H1 (cell line): ENCODE measurements at regions not wholly inside any gene's neighbourhood (a gene's known extent, or its start where the extent isn't known, plus 50 kb on each side); places are given as distances from the start of the nearest gene placed in this dataset.
A peak's percentile ranks its signal among the peaks of the same experiment; 100 is the strongest.

ENCODE experiments used
- CTCF ChIA-PET: fragments of 300-600 bp; sonication (Branson Sonifier 250); formaldehyde crosslinking; loops from one replicate; lab custom pipeline; 2021; ENCODE audit not compliant: partially characterized antibody; lab: Charles Lee
- POLR2A ChIA-PET: fragments of 300-600 bp; sonication (Branson Sonifier 250); formaldehyde crosslinking; loops from one replicate; lab custom pipeline; 2021; ENCODE audit warnings: inconsistent platforms; ENCODE audit not compliant: partially characterized antibody; lab: Charles Lee
- DNase-seq, 2 experiments: peaks; one replicate each; pipeline versions ENCODE4 v3.0.0 to v3.0.0-alpha.2; 2010 to 2022; ENCODE audit warnings: low spot score in 2 of 2, low read depth in 1 of 2, mixed read lengths in 1 of 2
- FAIRE-seq: peaks from 2 replicates; lab custom pipeline; 2011; peaks lifted over from hg19 to GRCh38; lab: Jason Lieb, UNC
- H2AFZ ChIP-seq: 2 replicates; pipeline ENCODE4 v1.8.1; 2012; ENCODE audit warnings: low read length, inconsistent platforms
- H2AK5ac ChIP-seq: 2 replicates; pipeline ENCODE4 v1.6.1; 2013; ENCODE audit warnings: low read depth, low read length
- H2BK120ac ChIP-seq: replicated peaks from 2 replicates; pipeline ENCODE3; 2013; ENCODE audit warnings: low read depth, low read length, inconsistent platforms
- H2BK12ac ChIP-seq: 2 replicates; pipeline ENCODE4 v1.6.1; 2013; ENCODE audit warnings: low read depth, low read length
- H2BK15ac ChIP-seq: 2 replicates; pipeline ENCODE4 v1.6.1; 2013; ENCODE audit warnings: low read length
- H2BK20ac ChIP-seq: 2 replicates; pipeline ENCODE4 v1.6.1; 2013; ENCODE audit warnings: low read length
- H2BK5ac ChIP-seq: 2 replicates; pipeline ENCODE4 v1.6.1; 2013; ENCODE audit warnings: low read depth, low read length
- H3K14ac ChIP-seq: 2 replicates; pipeline ENCODE4 v1.6.1; 2013; ENCODE audit warnings: inconsistent platforms; ENCODE audit not compliant: insufficient read length
- H3K18ac ChIP-seq: 2 replicates; pipeline ENCODE4 v1.6.1; 2013; ENCODE audit warnings: low read length; ENCODE audit errors: extremely low read depth
- H3K23ac ChIP-seq: 2 replicates; pipeline ENCODE4 v1.6.1; 2013; ENCODE audit warnings: inconsistent platforms; ENCODE audit not compliant: insufficient read length
- H3K23me2 ChIP-seq: 2 replicates; pipeline ENCODE4 v1.6.1; 2013; ENCODE audit warnings: low read depth, low read length
- H3K27ac ChIP-seq: 2 replicates; pipeline ENCODE4 v1.6.1; 2011; ENCODE audit warnings: low read depth, low read length, inconsistent platforms
- H3K27me3 ChIP-seq, 4 experiments: replicated peaks in 1 of 4; 1 replicate in 1 of 4; 2 replicates in 3 of 4; pipeline versions ENCODE4 v1.6.1 to v1.8.1; 2011 to 2013; ENCODE audit warnings: low read length in 3 of 4, mild to moderate bottlenecking in 3 of 4, inconsistent platforms in 2 of 4, mixed read lengths in 2 of 4, moderate library complexity in 1 of 4; ENCODE audit not compliant: control insufficient read depth in 3 of 4, insufficient read depth in 3 of 4; ENCODE audit errors: extremely low read depth in 1 of 4
- H3K36me3 ChIP-seq, 4 experiments: 2 replicates each; pipeline versions ENCODE4 v1.6.1 to v1.8.1; 2011 to 2013; ENCODE audit warnings: mild to moderate bottlenecking in 4 of 4, low read length in 3 of 4, moderate library complexity in 2 of 4, control low read depth in 1 of 4, inconsistent platforms in 1 of 4; ENCODE audit not compliant: insufficient read depth in 4 of 4, control insufficient read depth in 2 of 4
- H3K4ac ChIP-seq: replicated peaks from 2 replicates; pipeline ENCODE3; 2013; ENCODE audit warnings: low read length, low read depth, mixed read lengths, inconsistent platforms; ENCODE audit not compliant: insufficient read length
- H3K4me1 ChIP-seq, 4 experiments: replicated peaks in 1 of 4; 1 replicate in 1 of 4; 2 replicates in 3 of 4; pipeline versions ENCODE4 v1.6.1 to v1.8.1; 2011 to 2013; ENCODE audit warnings: low read length in 3 of 4, inconsistent platforms in 2 of 4, mixed read lengths in 1 of 4; ENCODE audit not compliant: insufficient read depth in 4 of 4, control insufficient read depth in 3 of 4
- H3K4me2 ChIP-seq, 2 experiments: 2 replicates each; pipeline versions ENCODE4 v1.6.1 to v1.8.1; 2011 to 2013; ENCODE audit warnings: low read depth in 2 of 2, low read length in 2 of 2, control low read depth in 1 of 2, inconsistent platforms in 1 of 2, mild to moderate bottlenecking in 1 of 2; ENCODE audit not compliant: insufficient read depth in 1 of 2
- H3K4me3 ChIP-seq, 4 experiments: fragments of 200-600, 300-600 bp in 1 of 4; sonication (generic), shearing (Covaris generic), sonication (Bioruptor Twin) in 1 of 4; 2 replicates each; pipeline versions ENCODE4 v1.5.1 to v1.8.1; 2011 to 2016; ENCODE audit warnings: low read length in 4 of 4, low read depth in 3 of 4, control low read depth in 2 of 4, inconsistent platforms in 2 of 4, mild to moderate bottlenecking in 2 of 4, mixed read lengths in 1 of 4, moderate library complexity in 1 of 4; ENCODE audit not compliant: insufficient read depth in 2 of 4; ENCODE audit errors: extremely low read depth in 1 of 4
- H3K56ac ChIP-seq: replicated peaks from 2 replicates; pipeline ENCODE3; 2013; ENCODE audit warnings: low read depth, mild to moderate bottlenecking, mixed read lengths, low read length, inconsistent platforms; ENCODE audit not compliant: insufficient read length
- H3K79me1 ChIP-seq: 2 replicates; pipeline ENCODE4 v1.6.1; 2013; ENCODE audit warnings: low read depth, low read length, control low read depth
- H3K79me2 ChIP-seq, 2 experiments: 2 replicates each; pipeline versions ENCODE4 v1.6.1 to v1.8.1; 2012 to 2013; ENCODE audit warnings: low read length in 2 of 2, mild to moderate bottlenecking in 2 of 2, inconsistent platforms in 1 of 2; ENCODE audit not compliant: insufficient read depth in 2 of 2, control insufficient read depth in 1 of 2
- H3K9ac ChIP-seq, 4 experiments: replicated peaks in 1 of 4; 1 replicate in 1 of 4; 2 replicates in 3 of 4; pipeline versions ENCODE4 v1.6.1 to v1.8.1; 2011 to 2013; ENCODE audit warnings: low read depth in 3 of 4, low read length in 3 of 4, control low read depth in 2 of 4, mild to moderate bottlenecking in 2 of 4, moderate library complexity in 2 of 4, inconsistent platforms in 1 of 4; ENCODE audit errors: extremely low read depth in 1 of 4
- H3K9me3 ChIP-seq, 2 experiments: 2 replicates each; pipeline versions ENCODE4 v1.6.1 to v1.8.1; 2012 to 2013; ENCODE audit warnings: mild to moderate bottlenecking in 2 of 2, moderate library complexity in 2 of 2, control low read depth in 1 of 2, inconsistent platforms in 1 of 2, low read depth in 1 of 2, low read length in 1 of 2, mixed read lengths in 1 of 2; ENCODE audit not compliant: insufficient read depth in 2 of 2
- H4K20me1 ChIP-seq, 2 experiments: replicated peaks in 1 of 2; 2 replicates each; pipeline versions ENCODE3 to v1.8.1; 2011 to 2013; ENCODE audit warnings: inconsistent platforms in 2 of 2, low read length in 2 of 2, mild to moderate bottlenecking in 1 of 2; ENCODE audit not compliant: insufficient read depth in 2 of 2, control insufficient read depth in 1 of 2
- H4K5ac ChIP-seq: 2 replicates; pipeline ENCODE4 v1.6.1; 2013; ENCODE audit warnings: low read length, low read depth, mixed read lengths, inconsistent platforms; ENCODE audit not compliant: insufficient read length
- H4K8ac ChIP-seq: 2 replicates; pipeline ENCODE4 v1.8.0; 2013; ENCODE audit warnings: mild to moderate bottlenecking, moderate library complexity, low read length, inconsistent platforms; ENCODE audit not compliant: insufficient read depth; ENCODE audit errors: extremely low read depth
- H4K91ac ChIP-seq: replicated peaks from 2 replicates; pipeline ENCODE3; 2013; ENCODE audit warnings: low read length, mixed read lengths, inconsistent platforms; ENCODE audit not compliant: insufficient read length
- CBX5 ChIP-seq: fragments of 300-800, 300-1000 bp; sonication (generic); IDR thresholded peaks from 2 replicates; pipeline ENCODE4 v1.7.1; 2016; ENCODE audit warnings: antibody characterized with exemption, low read length, low read depth
- EP300 ChIP-seq, 2 experiments: IDR thresholded peaks; 1 replicate in 1 of 2; 2 replicates in 1 of 2; pipeline ENCODE4 v1.6.1; 2011 to 2012; ENCODE audit warnings: low read depth in 2 of 2, low read length in 2 of 2, mild to moderate bottlenecking in 2 of 2, borderline replicate concordance in 1 of 2, inconsistent platforms in 1 of 2, moderate library complexity in 1 of 2
- EZH2 ChIP-seq: fragments of 200-600 bp; sonication (generic); IDR thresholded peaks from 2 replicates; pipeline ENCODE4 v1.7.1; 2012; ENCODE audit warnings: low read depth, mild to moderate bottlenecking, moderate library complexity, low read length, inconsistent platforms; ENCODE audit not compliant: severe bottlenecking
- RNF2 ChIP-seq: fragments of 200-900, 300-1000 bp; sonication (generic); IDR thresholded peaks from 2 replicates; pipeline ENCODE4 v1.7.1; 2016; ENCODE audit warnings: borderline replicate concordance, low read depth, mild to moderate bottlenecking, antibody characterized with exemption, low read length; ENCODE audit not compliant: poor library complexity, severe bottlenecking; ENCODE audit errors: missing control alignments
- TCF12 ChIP-seq: IDR thresholded peaks from 2 replicates; pipeline ENCODE4 v1.6.1; 2011; ENCODE audit warnings: low read depth, mild to moderate bottlenecking, low read length
- WGBS, 2 experiments: shearing (Covaris generic) in 1 of 2; methylation state at CpG; one replicate each; pipeline versions ENCODE4 v1.1.6 to v1.1.7; 2013 to 2015; ENCODE audit warnings: low lambda C conversion rate in 2 of 2, mixed read lengths in 2 of 2, inconsistent platforms in 1 of 2, low coverage in 1 of 2, missing lambda C conversion rate in 1 of 2; ENCODE audit not compliant: insufficient replicate concordance in 2 of 2, insufficient coverage in 1 of 2, insufficient read length in 1 of 2; ENCODE audit errors: extremely low coverage in 1 of 2, missing lambda C conversion rate in 1 of 2; 5-methylcytosine and 5-hydroxymethylcytosine counted together

DNA sequence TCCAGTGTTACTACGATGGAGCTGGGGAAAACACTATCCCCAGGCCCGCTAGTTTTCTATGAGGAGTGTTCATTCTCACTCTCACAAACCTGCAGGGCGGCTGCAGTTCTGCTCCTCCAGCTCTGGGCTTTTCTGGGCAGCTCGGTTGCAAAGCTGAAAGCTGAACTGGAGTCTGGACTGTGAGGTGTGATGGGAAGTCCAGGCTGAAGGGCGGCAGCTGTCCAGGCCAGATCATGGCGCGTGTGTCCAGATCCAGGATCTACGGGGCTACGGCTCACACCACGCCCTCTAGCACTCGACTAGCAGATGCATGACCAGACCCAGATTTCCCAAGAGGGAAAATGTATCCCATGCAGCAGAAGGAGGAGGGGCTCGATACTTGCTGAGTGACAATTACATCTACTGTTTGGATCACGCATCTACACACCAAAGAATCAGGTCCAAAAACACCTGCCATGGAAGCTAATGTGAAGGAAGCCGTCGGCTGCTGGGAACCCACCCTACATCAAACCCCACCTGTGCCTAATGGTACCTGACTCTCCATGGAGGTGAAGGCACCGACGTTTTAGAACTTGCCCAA lies 555.0 kb downstream of the BRD1 start:
- Histone ChIP-seq H3K9ac (no peak overlapping the region), H3K4me1 (peaks cover 3 to 18% (median 10%) of the 10 kb centered on the region in 4 experiments; a peak in 6 of 7 replicates), H3K27ac (no peak overlapping the region), H2BK5ac (no peak overlapping the region; the same call in 1 of the 2 replicates), H4K8ac (no peak overlapping the region), H3K4ac (no peak overlapping the region), H3K23me2 (peaks cover 5% of the 10 kb centered on the region; the same call in 1 of the 2 replicates), H2BK15ac (peak overlapping the region; percentile 77; the same call in 1 of the 2 replicates), H3K14ac (no peak overlapping the region), H2AK5ac (0 out of 2 replicates have a peak overlapping the region, but pooled peaks have one; percentile 45), H4K91ac (no peak overlapping the region), H2AFZ (no peak overlapping the region), H3K27me3 (peaks cover 1 to 21% (median 16%) of the 10 kb centered on the region in 4 experiments; a peak in 6 of 7 replicates), H2BK12ac (peak overlapping the region; percentile 52; the same call in 1 of the 2 replicates), H3K23ac (no peak overlapping the region), H2BK20ac (no peak overlapping the region; the same call in 1 of the 2 replicates), H3K18ac (no peak overlapping the region), H3K79me1 (no peaks in the 10 kb centered on the region), H3K56ac (no peak overlapping the region), H3K36me3 (no peaks in the 10 kb centered on the region), H4K5ac (no peak overlapping the region), H4K20me1 (no peaks in the 10 kb centered on the region), H3K9me3 (no peaks in the 10 kb centered on the region), H3K79me2 (no peaks in the 10 kb centered on the region), H3K4me3 (no peak overlapping the region), H2BK120ac (no peak overlapping the region), H3K4me2 (no peak overlapping the region)
- DNase-seq = no peak
- no peak for FAIRE-seq
- 93% methylated on average over 16 of the region's 17 CpGs; no CpG with 5 or more reads in 1 of the 2 experiments for WGBS, 2 experiments
- TF ChIP-seq EZH2 (no peak), EP300 (IDR thresholded peaks at IDR 0.05; ENCODE audit: borderline replicate concordance in 1 of 2, low read depth in 2 of 2, low read length in 2 of 2) (no peak), RNF2 (no peak), TCF12 (no peak), CBX5 (no peak)
- POLR2A ChIA-PET = no interaction called here
- CTCF ChIA-PET = interaction anchor here (1.0 to 1.2 kb wide), 2 partner anchors 226 to 360 kb away, joined by 3 read pairs; no protein-coding TSS in a partner anchor
